ENCODE measurements at regions not wholly inside any gene's neighbourhood (a gene's known extent, or its start where the extent isn't known, plus 50 kb on each side); places are given as distances from the start of the nearest gene placed in this dataset.
"Not testable (repeated sequence)": the region's sequence is repeated elsewhere in the genome, so short reads cannot be mapped to it uniquely, and the experiment has no call there.

DNA sequence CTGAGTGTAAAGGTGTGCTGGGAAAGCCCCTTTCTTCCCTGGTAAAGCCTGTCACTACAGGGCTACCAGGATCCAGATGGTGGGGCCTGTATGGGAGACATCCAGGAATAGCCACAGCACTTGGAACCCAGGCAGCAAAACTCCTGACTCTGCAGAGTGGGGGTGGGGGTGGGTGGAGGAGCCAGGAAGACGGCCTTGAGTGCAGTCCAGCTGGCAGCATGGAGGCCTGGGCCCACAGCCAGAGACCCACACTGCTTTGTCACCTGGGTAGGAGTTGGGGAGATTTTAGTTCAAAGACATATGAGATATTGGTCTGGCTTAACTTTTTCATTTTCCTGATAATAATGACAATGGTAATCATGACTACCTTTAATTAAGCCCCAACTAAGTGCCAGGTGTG, 116.7 kb upstream of the MRPS22 start:
- Histone ChIP-seq H3K4me1 (peaks cover 0 to 5% of the 10 kb centered on the region in 2 donors), H3K27me3 (no peaks in the 10 kb centered on the region), H3K36me3 (no peaks in the 10 kb centered on the region), H3K9me3 (no peaks in the 10 kb centered on the region), H3K27ac (no peak overlapping the region), H3K4me3 (no peak overlapping the region)
- DNase-seq (ENCODE audit: low spot score), result no peak
- TF ChIP-seq, protein P1, sequence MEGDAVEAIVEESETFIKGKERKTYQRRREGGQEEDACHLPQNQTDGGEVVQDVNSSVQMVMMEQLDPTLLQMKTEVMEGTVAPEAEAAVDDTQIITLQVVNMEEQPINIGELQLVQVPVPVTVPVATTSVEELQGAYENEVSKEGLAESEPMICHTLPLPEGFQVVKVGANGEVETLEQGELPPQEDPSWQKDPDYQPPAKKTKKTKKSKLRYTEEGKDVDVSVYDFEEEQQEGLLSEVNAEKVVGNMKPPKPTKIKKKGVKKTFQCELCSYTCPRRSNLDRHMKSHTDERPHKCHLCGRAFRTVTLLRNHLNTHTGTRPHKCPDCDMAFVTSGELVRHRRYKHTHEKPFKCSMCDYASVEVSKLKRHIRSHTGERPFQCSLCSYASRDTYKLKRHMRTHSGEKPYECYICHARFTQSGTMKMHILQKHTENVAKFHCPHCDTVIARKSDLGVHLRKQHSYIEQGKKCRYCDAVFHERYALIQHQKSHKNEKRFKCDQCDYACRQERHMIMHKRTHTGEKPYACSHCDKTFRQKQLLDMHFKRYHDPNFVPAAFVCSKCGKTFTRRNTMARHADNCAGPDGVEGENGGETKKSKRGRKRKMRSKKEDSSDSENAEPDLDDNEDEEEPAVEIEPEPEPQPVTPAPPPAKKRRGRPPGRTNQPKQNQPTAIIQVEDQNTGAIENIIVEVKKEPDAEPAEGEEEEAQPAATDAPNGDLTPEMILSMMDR (IDR thresholded peaks at IDR 0.05), result no peak

DNA sequence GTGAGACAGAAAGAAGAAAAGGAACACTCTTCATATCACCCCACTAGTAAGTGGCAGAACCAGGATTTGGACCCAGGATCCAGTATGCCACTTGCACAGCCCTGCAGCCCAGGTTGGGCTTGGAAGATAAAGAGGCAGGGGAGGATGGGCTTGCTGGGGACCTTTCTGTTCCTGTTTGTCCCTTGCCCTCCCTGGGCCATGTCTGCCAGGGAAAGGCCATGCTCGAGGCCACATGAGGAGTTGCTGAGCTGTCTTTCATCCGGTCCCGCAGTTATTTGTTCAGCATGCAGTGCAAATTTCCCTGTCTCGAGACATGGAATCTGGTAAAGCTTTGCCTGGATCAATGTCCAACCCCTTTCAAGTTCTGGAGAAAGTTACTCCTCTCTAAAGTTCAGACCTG, 116.0 kb upstream of the MRPS22 start:
- no peaks in the 10 kb centered on the region for H3K9me3 ChIP-seq

DNA sequence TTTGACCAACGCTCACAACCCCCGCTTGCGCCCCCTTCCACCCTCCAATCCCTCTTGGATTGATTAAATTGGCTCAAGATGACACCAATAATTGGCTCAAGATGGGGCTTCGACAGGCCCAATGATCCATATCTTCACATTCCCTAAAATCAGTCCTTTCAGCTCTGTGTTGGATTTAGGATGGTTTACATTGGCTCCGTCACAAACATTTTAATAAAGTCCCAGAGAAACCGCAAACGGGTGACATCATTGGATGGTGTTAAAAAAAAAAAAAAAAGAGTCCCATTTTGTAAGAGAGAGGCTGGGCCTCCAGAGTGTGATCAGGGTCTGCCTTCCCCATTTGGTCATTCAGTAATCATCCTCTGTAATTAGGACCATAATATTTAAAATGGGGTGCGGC, 113.4 kb upstream of the MRPS22 start:
- Histone ChIP-seq H3K4me3 (no peak overlapping the region), H3K27ac (no peak overlapping the region), H3K27me3 (no peaks in the 10 kb centered on the region), H3K36me3 (no peaks in the 10 kb centered on the region), H3K4me1 (peaks cover 0 to 5% of the 10 kb centered on the region in 2 donors), H3K9me3 (no peaks in the 10 kb centered on the region)
- DNase-seq (ENCODE audit: low spot score), result no peak
- TF ChIP-seq, protein P1 (IDR thresholded peaks at IDR 0.05), result no peak

More for the DNA sequence above, 116.0 kb upstream of the MRPS22 start:
- no peak for DNase-seq (ENCODE audit: low spot score)
- peaks cover 0 to 5% of the 10 kb centered on the region in 2 donors for H3K4me1 ChIP-seq
- H3K4me3 ChIP-seq, result no peak overlapping the region
- H3K27me3 ChIP-seq, result no peaks in the 10 kb centered on the region
- TF ChIP-seq, protein P1 (IDR thresholded peaks at IDR 0.05), result no peak
- H3K27ac ChIP-seq, result no peak overlapping the region
- no peaks in the 10 kb centered on the region for H3K36me3 ChIP-seq

DNA sequence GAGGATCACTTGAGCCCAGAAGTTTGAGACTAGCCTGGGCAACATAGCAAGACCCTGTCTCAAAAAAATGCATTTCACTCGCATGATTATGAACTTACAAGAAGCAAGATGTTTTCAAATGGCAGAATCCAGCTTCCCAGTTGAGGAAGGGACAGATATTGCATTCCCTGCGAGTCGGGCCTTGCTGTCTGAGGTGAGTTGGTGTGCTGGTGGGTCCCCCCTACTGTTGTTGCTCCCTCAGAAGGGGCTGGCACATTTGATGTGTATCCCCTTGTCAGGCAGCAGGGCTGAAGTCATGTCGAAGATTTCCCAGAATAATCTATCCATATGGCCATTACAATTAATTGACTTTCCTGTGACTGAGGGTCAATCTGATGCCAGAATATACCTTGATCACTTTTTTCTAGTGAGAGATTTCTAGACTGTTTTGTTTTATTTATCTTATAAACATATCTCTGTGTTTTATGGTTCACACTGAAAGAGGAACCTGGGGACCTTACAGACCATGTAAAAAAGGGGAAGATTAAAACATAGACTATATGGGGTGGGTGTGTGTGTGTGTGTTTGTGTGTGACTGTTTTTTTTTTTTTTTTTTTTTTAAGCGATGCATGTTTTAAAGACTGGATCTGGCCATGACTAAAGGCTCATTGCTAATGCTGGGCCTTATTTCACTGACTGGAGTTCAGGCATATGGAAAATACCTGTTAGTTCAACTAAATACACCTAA, 112.1 kb upstream of the MRPS22 start:
- DNase-seq (ENCODE audit: low spot score), result no peak
- TF ChIP-seq, protein P1 (IDR thresholded peaks at IDR 0.05), result no peak
- Histone ChIP-seq H3K4me3 (no peak overlapping the region), H3K9me3 (no peaks in the 10 kb centered on the region), H3K27ac (no peak overlapping the region), H3K36me3 (no peaks in the 10 kb centered on the region), H3K4me1 (peaks cover 0 to 2% of the 10 kb centered on the region in 2 donors), H3K27me3 (no peaks in the 10 kb centered on the region)

DNA sequence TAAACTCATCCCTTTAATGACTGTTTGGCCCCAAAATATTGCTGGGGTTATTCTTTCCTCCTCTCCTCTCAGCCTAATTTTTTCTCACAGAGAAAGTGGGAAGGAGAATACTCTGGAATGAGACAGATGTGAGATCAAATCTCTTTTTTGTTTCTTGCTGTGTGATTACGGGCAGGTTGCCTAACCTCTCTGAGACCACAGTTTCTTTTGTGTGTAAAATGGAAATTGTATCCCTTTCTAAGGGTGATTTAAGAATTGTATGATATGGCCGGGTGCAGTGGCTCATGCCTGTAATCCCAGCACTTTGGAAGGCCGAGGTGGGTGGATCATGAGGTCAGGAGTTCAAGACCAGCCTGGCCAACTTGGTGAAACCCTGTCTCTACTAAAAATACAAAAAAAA, 111.5 kb upstream of the MRPS22 start:
- not testable (repeated sequence) for H3K27me3 ChIP-seq; H3K36me3 ChIP-seq; DNase-seq (ENCODE audit: low spot score); H3K4me3 ChIP-seq; H3K4me1 ChIP-seq; H3K9me3 ChIP-seq; H3K27ac ChIP-seq

DNA sequence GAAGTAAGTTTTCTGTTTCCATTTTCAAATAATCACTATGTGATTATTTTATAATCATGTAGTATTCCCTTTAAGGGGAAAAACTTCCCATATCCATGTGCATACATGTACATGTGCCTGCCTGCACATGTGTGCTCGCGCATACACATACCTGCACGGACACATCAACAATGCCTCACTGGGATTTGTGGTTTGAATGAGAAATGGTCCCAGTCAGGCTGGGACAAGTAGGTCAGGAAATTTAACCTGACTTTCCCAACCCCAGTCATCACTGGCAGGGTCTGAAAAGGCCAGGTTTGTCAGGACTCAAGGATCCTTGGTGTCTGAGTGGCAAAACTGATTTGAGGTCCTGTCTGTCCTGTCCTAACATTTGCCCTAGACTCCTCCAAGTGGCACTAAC, 109.3 kb upstream of the MRPS22 start:
- H3K9me3 ChIP-seq, result no peaks in the 10 kb centered on the region
- H3K27me3 ChIP-seq, result no peaks in the 10 kb centered on the region
- H3K36me3 ChIP-seq, result no peaks in the 10 kb centered on the region
- TF ChIP-seq, protein P1 (IDR thresholded peaks at IDR 0.05), result no peak
- DNase-seq (ENCODE audit: low spot score), result no peak
- H3K27ac ChIP-seq, result no peak overlapping the region
- no peak overlapping the region for H3K4me3 ChIP-seq
- no peaks in the 10 kb centered on the region for H3K4me1 ChIP-seq
